ENCODE measurements at regions not wholly inside any gene's neighbourhood (a gene's known extent, or its start where the extent isn't known, plus 50 kb on each side); places are given as distances from the start of the nearest gene placed in this dataset.

DNA sequence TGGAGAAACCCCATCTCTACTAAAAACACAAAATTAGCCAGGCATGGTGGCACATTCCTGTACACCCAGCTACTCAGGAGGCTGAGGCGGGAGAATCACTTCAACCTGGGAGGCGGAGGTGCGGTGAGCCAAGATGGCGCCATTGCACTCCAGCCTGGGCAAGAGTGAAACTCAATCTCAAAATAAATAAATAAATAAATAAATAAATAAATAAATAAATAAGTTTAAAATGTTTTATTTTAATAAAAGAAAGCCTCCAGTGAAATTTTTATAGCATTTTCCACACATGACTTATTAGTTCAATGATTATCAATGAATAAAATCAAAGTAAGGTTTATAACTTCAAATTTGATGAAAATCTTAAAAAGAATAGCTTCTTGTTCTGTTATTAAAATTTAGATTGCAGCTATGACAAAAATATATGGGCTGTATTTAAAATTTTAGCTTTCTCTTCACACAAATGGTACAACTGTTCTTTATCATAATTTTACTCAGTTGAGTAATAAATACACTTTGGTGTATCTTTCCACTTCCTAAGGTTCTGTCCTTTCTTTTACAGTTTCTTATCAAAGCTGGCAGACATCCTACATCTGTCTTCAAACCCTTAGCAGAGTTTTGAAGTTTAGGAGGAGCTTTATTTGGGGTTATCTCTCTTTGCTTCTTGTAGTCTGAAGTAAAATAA is 78.4 kb upstream of the ZSWIM2 start (continued):
- no peak for TF ChIP-seq ETS2 (tag; IDR thresholded peaks at IDR 0.05; ENCODE audit: borderline replicate concordance, poor library complexity, severe bottlenecking)
- no peak for TF ChIP-seq HNRNPH1 (optimal IDR thresholded peaks at IDR 0.05; ENCODE audit: low read depth, low read length)
- no peak for TF ChIP-seq CHCHD3 (CRISPR knock-in tag; IDR thresholded peaks at IDR 0.05)
- no peak for TF ChIP-seq STAT5B (CRISPR knock-in tag; IDR thresholded peaks at IDR 0.05)
- no peak for TF ChIP-seq ZC3H4 (CRISPR knock-in tag; IDR thresholded peaks at IDR 0.05; ENCODE audit: borderline replicate concordance)
- TF ChIP-seq ETV1 (tag; conservative IDR thresholded peaks at IDR 0.05; ENCODE audit: low read depth) = no peak
- TF ChIP-seq KDM1A (IDR thresholded peaks at IDR 0.05) = 0 out of 4 replicates have a peak, but pooled peaks of 1 of the 2 experiments have one; percentile 38
- peak; percentile 63 for TF ChIP-seq DACH1 (IDR thresholded peaks at IDR 0.05; ENCODE audit: partially characterized antibody)
- no peak for TF ChIP-seq ZNF766 (CRISPR knock-in tag; conservative IDR thresholded peaks at IDR 0.05)
- no peak for TF ChIP-seq RBM39 (optimal IDR thresholded peaks at IDR 0.05; ENCODE audit: low read depth, low read length)
- no peak for TF ChIP-seq NR2C1 (IDR thresholded peaks at IDR 0.05)
- no peak for TF ChIP-seq NR2C1 (tag; IDR thresholded peaks at IDR 0.05)
- no peak for TF ChIP-seq ZNF274 (IDR thresholded peaks at IDR 0.05; ENCODE audit: borderline replicate concordance, low read depth, low read length)
- TF ChIP-seq, protein P1, sequence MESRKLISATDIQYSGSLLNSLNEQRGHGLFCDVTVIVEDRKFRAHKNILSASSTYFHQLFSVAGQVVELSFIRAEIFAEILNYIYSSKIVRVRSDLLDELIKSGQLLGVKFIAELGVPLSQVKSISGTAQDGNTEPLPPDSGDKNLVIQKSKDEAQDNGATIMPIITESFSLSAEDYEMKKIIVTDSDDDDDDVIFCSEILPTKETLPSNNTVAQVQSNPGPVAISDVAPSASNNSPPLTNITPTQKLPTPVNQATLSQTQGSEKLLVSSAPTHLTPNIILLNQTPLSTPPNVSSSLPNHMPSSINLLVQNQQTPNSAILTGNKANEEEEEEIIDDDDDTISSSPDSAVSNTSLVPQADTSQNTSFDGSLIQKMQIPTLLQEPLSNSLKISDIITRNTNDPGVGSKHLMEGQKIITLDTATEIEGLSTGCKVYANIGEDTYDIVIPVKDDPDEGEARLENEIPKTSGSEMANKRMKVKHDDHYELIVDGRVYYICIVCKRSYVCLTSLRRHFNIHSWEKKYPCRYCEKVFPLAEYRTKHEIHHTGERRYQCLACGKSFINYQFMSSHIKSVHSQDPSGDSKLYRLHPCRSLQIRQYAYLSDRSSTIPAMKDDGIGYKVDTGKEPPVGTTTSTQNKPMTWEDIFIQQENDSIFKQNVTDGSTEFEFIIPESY (CRISPR knock-in tag; IDR thresholded peaks at IDR 0.05) = no peak
- TF ChIP-seq, protein P2, sequence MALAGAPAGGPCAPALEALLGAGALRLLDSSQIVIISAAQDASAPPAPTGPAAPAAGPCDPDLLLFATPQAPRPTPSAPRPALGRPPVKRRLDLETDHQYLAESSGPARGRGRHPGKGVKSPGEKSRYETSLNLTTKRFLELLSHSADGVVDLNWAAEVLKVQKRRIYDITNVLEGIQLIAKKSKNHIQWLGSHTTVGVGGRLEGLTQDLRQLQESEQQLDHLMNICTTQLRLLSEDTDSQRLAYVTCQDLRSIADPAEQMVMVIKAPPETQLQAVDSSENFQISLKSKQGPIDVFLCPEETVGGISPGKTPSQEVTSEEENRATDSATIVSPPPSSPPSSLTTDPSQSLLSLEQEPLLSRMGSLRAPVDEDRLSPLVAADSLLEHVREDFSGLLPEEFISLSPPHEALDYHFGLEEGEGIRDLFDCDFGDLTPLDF (CRISPR knock-in tag; IDR thresholded peaks at IDR 0.05) = no peak
- no peak for TF ChIP-seq L3MBTL2 (IDR thresholded peaks at IDR 0.05)
- TF ChIP-seq, protein P3, sequence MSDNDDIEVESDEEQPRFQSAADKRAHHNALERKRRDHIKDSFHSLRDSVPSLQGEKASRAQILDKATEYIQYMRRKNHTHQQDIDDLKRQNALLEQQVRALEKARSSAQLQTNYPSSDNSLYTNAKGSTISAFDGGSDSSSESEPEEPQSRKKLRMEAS (CRISPR knock-in tag; IDR thresholded peaks at IDR 0.05) = no peak
- TF ChIP-seq, protein P4, sequence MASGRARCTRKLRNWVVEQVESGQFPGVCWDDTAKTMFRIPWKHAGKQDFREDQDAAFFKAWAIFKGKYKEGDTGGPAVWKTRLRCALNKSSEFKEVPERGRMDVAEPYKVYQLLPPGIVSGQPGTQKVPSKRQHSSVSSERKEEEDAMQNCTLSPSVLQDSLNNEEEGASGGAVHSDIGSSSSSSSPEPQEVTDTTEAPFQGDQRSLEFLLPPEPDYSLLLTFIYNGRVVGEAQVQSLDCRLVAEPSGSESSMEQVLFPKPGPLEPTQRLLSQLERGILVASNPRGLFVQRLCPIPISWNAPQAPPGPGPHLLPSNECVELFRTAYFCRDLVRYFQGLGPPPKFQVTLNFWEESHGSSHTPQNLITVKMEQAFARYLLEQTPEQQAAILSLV (tag; IDR thresholded peaks at IDR 0.05) = no peak
- TF ChIP-seq PTTG1 (tag; IDR thresholded peaks at IDR 0.05; ENCODE audit: low read depth) = no peak

Data from K562 (cell line).